Tibial artery (tissue), 4 donors: ENCODE measurements at regions not wholly inside any gene's neighbourhood (a gene's known extent, or its start where the extent isn't known, plus 50 kb on each side); places are given as distances from the start of the nearest gene placed in this dataset.

Experiments
- DNase-seq, 2 donors: peaks; one replicate each; pipeline ENCODE4 v3.0.0-alpha.2; 2019
- H3K27ac ChIP-seq, 2 donors: fragments of 200-600 bp; sonication (generic) in 1 of 2; 1 replicate in 1 of 2; 2 replicates in 1 of 2; pipeline ENCODE4 v1.5.1; 2018 to 2019; ENCODE audit warnings: mild to moderate bottlenecking in 1 of 2
- H3K27me3 ChIP-seq, 2 donors: fragments of 200-600 bp; sonication (generic) in 1 of 2; one replicate each; pipeline versions ENCODE4 v1.5.1 to v1.6.0; 2016 to 2019
- H3K36me3 ChIP-seq, 3 donors: fragments of 200-600 bp; sonication (generic) in 2 of 3; one replicate each; pipeline ENCODE4 v1.5.1; 2016 to 2019; ENCODE audit warnings: mild to moderate bottlenecking in 2 of 3
- H3K4me1 ChIP-seq, 4 donors: fragments of 200-600 bp; sonication (generic) in 2 of 4; 1 replicate in 3 of 4; 2 replicates in 1 of 4; pipeline ENCODE4 v1.5.1; 2016 to 2019
- H3K4me3 ChIP-seq, 2 donors: fragments of 200-600 bp; sonication (generic) in 1 of 2; 1 replicate in 1 of 2; 2 replicates in 1 of 2; pipeline ENCODE4 v1.5.1; 2018 to 2019; ENCODE audit warnings: mild to moderate bottlenecking in 2 of 2
- H3K9me3 ChIP-seq, 3 donors: fragments of 200-600 bp; sonication (generic) in 1 of 3; one replicate each; pipeline ENCODE4 v1.5.1; 2016 to 2019
- intact Hi-C: fragments of 100-400 bp; cut with DNase I; formaldehyde crosslinking; loops from one replicate; pipeline ENCODE4 v1.15.0; 2023; ENCODE audit warnings: low total_unique reads
- TF ChIP-seq, protein P1 (sequence below), 2 experiments: fragments of 200-600 bp in 1 of 2; fragments of 450-650 bp in 1 of 2; IDR thresholded peaks; one replicate each; pipeline ENCODE4 v1.5.1; 2017 to 2019; ENCODE audit warnings: antibody characterized with exemption in 2 of 2, mild to moderate bottlenecking in 1 of 2, moderate library complexity in 1 of 2

DNA sequence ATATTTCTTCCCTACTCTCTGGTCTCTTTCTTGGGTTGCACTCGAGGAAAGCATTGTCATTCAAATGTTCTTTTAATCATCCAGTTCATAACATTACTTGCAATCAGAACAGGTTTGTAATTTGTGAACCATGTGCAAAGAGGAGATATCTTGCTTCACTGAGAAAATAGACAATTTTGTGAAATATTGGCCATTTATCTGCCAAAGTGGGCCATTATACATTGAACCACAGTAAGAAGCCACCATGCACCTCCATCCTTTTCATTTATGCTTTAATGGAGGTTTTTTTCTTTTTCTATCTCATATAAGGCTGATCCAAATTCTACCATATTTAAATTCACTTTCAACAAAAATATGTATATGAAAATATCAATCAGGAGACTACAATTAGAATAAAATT, 335.3 kb upstream of the AADAT start:
- no peak overlapping the region for H3K27ac ChIP-seq
- TF ChIP-seq, protein P1, sequence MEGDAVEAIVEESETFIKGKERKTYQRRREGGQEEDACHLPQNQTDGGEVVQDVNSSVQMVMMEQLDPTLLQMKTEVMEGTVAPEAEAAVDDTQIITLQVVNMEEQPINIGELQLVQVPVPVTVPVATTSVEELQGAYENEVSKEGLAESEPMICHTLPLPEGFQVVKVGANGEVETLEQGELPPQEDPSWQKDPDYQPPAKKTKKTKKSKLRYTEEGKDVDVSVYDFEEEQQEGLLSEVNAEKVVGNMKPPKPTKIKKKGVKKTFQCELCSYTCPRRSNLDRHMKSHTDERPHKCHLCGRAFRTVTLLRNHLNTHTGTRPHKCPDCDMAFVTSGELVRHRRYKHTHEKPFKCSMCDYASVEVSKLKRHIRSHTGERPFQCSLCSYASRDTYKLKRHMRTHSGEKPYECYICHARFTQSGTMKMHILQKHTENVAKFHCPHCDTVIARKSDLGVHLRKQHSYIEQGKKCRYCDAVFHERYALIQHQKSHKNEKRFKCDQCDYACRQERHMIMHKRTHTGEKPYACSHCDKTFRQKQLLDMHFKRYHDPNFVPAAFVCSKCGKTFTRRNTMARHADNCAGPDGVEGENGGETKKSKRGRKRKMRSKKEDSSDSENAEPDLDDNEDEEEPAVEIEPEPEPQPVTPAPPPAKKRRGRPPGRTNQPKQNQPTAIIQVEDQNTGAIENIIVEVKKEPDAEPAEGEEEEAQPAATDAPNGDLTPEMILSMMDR (IDR thresholded peaks at IDR 0.05): no peak
- no peak for DNase-seq
- no peak overlapping the region for H3K4me3 ChIP-seq
- no peaks in the 10 kb centered on the region for H3K36me3 ChIP-seq
- intact Hi-C loops: no loop called here
- no peaks in the 10 kb centered on the region for H3K4me1 ChIP-seq
- no peaks in the 10 kb centered on the region for H3K9me3 ChIP-seq
- H3K27me3 ChIP-seq: no peaks in the 10 kb centered on the region

DNA sequence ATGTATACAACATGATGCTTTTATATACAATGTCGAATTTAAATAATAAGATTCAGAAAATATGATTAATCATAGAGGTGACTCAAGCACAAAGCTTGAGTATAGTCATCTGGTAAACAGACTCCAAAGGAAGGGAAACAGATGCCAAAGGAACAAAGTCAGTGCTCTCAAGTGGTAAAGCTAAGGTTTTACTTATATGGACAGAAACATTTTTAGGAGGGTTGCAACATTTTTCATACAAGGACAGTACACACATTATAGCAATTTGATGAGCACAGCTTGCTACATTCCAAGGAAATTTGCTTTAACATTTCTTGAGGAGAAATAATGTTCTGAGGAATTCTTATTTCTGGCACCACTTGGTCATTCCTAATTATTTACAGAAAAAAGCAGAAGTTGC, 333.4 kb upstream of the AADAT start:
- no peaks in the 10 kb centered on the region for H3K9me3 ChIP-seq
- intact Hi-C loops: no loop called here
- H3K36me3 ChIP-seq: no peaks in the 10 kb centered on the region
- no peak for DNase-seq
- no peaks in the 10 kb centered on the region for H3K27me3 ChIP-seq
- no peak overlapping the region for H3K4me3 ChIP-seq
- H3K4me1 ChIP-seq: no peaks in the 10 kb centered on the region
- H3K27ac ChIP-seq: no peak overlapping the region
- TF ChIP-seq, protein P1 (IDR thresholded peaks at IDR 0.05): no peak

DNA sequence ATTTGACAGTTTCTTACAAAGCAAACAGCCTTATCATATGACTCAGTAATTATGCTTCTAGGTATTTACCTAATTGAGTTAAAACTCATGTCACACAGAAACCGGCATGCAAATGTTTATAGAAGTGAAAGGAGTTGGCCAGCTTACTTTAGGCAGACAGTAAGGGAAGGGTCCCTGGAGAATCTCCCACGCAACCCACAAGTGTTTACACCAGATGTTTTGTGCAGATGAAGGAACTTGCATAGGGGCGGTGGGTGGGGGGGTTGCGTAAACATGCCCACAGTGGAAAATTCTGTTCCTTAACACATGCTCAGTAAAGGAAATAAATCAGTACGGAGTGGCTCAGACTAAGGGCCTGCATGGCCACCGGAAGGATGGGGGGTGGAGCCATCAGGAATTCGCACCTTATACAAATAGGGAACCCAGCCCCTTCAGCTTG, 330.5 kb upstream of the AADAT start:
- intact Hi-C loops: no loop called here
- no peaks in the 10 kb centered on the region for H3K36me3 ChIP-seq
- no peaks in the 10 kb centered on the region for H3K9me3 ChIP-seq
- no peaks in the 10 kb centered on the region for H3K27me3 ChIP-seq
- TF ChIP-seq, protein P1 (IDR thresholded peaks at IDR 0.05): no peak
- no peak overlapping the region for H3K4me3 ChIP-seq
- DNase-seq: no peak
- no peak overlapping the region for H3K27ac ChIP-seq
- H3K4me1 ChIP-seq: no peaks in the 10 kb centered on the region

GRCh38 chr4:170414961-170415360, 325.2 kb upstream of the AADAT start:
- H3K4me3 ChIP-seq: no peak overlapping the region
- no peaks in the 10 kb centered on the region for H3K4me1 ChIP-seq
- intact Hi-C loops: no loop called here
- DNase-seq: no peak
- no peaks in the 10 kb centered on the region for H3K36me3 ChIP-seq
- H3K27me3 ChIP-seq: no peaks in the 10 kb centered on the region
- H3K27ac ChIP-seq: no peak overlapping the region
- no peaks in the 10 kb centered on the region for H3K9me3 ChIP-seq
- TF ChIP-seq, protein P1 (IDR thresholded peaks at IDR 0.05): no peak

DNA sequence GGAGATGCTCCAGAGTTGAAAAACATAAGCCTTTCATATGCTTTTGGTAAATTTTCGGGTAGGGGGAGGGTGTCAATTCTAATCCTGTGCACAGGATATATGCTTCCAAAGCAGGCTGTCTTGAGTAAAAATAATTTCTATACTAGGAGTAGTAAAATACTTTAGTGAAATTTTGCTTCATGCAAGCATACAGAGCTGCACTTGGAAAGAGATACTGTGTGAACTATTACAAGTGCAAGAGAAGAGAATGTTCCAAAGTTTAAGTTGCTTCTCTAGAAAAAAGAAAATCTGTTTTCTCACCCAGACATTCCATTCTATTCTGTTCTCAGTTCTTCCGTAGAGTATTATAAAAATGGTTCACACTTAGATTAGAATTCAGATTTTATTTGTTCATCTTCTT, 324.6 kb upstream of the AADAT start:
- intact Hi-C loops: no loop called here
- H3K4me1 ChIP-seq: no peaks in the 10 kb centered on the region
- H3K27me3 ChIP-seq: no peaks in the 10 kb centered on the region
- H3K27ac ChIP-seq: no peak overlapping the region
- TF ChIP-seq, protein P1 (IDR thresholded peaks at IDR 0.05): no peak
- DNase-seq: no peak
- no peaks in the 10 kb centered on the region for H3K9me3 ChIP-seq
- no peaks in the 10 kb centered on the region for H3K36me3 ChIP-seq
- H3K4me3 ChIP-seq: no peak overlapping the region

DNA sequence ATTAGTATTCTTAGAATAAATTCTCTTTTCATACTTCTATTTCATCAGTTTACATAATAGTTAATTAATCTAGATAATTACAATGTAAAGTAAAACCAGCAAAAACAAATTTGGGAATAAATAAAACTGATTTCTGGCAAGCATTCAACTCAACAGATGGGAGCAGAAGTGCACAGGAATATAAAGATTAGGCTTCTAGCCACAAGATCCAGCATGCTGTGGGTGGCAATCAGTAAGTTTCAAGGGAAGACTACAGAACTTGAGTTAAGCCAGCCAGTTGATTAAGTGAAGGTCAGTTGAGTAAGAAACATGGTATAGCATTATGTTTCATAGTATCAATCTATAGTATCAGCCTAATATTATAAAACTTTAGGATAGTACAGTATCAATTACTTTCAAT, 324.2 kb upstream of the AADAT start:
- Histone ChIP-seq H3K27me3 (no peaks in the 10 kb centered on the region), H3K4me1 (no peaks in the 10 kb centered on the region), H3K27ac (no peak overlapping the region), H3K4me3 (no peak overlapping the region), H3K9me3 (no peaks in the 10 kb centered on the region), H3K36me3 (no peaks in the 10 kb centered on the region)
- TF ChIP-seq, protein P1 (IDR thresholded peaks at IDR 0.05): no peak
- DNase-seq: no peak
- intact Hi-C loops: no loop called here
